Kidney epithelial cell (primary cell): ENCODE measurements at regions not wholly inside any gene's neighbourhood (a gene's known extent, or its start where the extent isn't known, plus 50 kb on each side); places are given as distances from the start of the nearest gene placed in this dataset.

Source experiments
- DNase-seq: peaks from one replicate; pipeline ENCODE4 v3.0.0-alpha.2; 2010; ENCODE audit warnings: low read depth
- H3K27me3 ChIP-seq: 2 replicates; pipeline ENCODE4 v1.6.0; 2011; ENCODE audit warnings: low read length; ENCODE audit not compliant: control insufficient read depth, insufficient read depth
- H3K36me3 ChIP-seq: 2 replicates; pipeline ENCODE4 v1.5.1; 2011; ENCODE audit warnings: low read length; ENCODE audit not compliant: control insufficient read depth, insufficient read depth
- H3K4me3 ChIP-seq: 2 replicates; pipeline ENCODE4 v1.5.1; 2011; ENCODE audit warnings: low read depth, mild to moderate bottlenecking, control low read depth, low read length
- CTCF ChIP-seq: IDR thresholded peaks from 2 replicates; pipeline ENCODE4 v1.5.1; 2011; ENCODE audit warnings: mild to moderate bottlenecking, moderate library complexity, low read length, control low read depth, inconsistent platforms; ENCODE audit not compliant: insufficient read depth, poor library complexity, severe bottlenecking

DNA sequence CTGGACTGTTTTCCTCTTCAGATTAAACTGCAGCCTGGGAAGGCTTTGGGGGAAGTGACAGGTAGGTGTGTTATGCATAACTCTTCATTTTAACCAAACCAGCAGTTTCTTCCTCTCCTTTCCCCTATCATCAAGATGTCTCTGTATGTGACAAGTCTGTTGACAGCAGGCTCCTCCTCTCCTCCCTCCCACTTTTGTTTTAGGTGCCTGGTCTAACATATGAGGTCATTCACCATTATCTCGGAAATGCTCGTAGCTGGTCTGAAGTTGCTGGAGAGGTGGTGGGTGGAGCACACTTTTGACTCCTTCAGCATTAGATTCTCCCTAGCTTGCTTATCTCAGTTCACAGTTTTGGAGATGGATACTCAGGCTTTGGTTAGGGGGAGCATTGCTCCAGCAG, 571.0 kb upstream of the EEF2KMT start:
- Histone ChIP-seq H3K27me3 (no peaks in the 10 kb centered on the region), H3K36me3 (no peaks in the 10 kb centered on the region), H3K4me3 (no peak overlapping the region)
- TF ChIP-seq CTCF = no peak
- no peak for DNase-seq

DNA sequence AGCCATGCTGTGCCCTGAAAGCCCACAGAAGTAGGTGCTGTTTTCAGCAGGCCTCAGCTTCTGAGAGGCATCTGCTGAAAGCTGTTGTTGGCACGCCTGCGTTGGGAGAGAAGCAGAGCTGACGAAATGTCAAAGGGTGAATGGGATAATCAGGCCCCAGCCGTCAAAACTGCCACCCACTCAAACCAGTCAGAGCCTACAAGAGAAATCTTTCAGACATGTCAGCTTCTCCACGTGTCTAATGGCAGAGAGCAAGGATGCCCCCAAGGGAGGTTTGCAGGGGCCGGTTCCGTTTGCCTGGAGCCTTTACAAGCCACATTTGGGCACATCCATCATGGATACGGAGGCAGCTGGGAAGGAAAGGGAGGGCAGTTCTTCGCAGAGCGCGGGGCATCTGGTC, 568.2 kb upstream of the EEF2KMT start:
- DNase-seq = no peak
- Histone ChIP-seq H3K4me3 (no peak overlapping the region), H3K27me3 (no peaks in the 10 kb centered on the region), H3K36me3 (no peaks in the 10 kb centered on the region)
- no peak for TF ChIP-seq CTCF

- no peak for TF ChIP-seq CTCF
- Histone ChIP-seq H3K4me3 (no peak overlapping the region), H3K27me3 (no peaks in the 10 kb centered on the region), H3K36me3 (no peaks in the 10 kb centered on the region)
- DNase-seq = no peak
Measured at GRCh38 chr16:5653789-5654188, 556.2 kb upstream of the EEF2KMT start.

DNA sequence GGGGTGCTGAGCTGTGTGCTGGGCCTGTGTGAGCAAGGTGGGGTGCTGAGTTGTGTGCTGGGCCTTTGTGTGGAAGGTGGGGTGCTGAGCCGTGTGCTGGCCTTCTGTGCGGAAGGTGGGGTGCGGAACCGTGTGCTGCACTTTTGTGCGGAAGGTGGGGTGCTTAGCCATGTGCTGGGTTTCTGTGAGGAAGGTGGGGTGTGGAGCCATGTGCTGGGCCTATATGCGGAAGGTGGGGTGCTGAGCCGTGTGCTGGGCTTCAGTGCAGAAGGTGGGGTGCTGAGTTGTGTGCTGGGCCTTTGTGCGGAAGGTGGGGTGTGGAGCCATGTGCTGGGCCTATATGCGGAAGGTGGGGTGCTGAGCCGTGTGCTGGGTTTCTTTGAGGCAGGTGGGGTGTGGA, 555.4 kb upstream of the EEF2KMT start:
- no peak for TF ChIP-seq CTCF
- no peaks in the 10 kb centered on the region for H3K27me3 ChIP-seq

DNA sequence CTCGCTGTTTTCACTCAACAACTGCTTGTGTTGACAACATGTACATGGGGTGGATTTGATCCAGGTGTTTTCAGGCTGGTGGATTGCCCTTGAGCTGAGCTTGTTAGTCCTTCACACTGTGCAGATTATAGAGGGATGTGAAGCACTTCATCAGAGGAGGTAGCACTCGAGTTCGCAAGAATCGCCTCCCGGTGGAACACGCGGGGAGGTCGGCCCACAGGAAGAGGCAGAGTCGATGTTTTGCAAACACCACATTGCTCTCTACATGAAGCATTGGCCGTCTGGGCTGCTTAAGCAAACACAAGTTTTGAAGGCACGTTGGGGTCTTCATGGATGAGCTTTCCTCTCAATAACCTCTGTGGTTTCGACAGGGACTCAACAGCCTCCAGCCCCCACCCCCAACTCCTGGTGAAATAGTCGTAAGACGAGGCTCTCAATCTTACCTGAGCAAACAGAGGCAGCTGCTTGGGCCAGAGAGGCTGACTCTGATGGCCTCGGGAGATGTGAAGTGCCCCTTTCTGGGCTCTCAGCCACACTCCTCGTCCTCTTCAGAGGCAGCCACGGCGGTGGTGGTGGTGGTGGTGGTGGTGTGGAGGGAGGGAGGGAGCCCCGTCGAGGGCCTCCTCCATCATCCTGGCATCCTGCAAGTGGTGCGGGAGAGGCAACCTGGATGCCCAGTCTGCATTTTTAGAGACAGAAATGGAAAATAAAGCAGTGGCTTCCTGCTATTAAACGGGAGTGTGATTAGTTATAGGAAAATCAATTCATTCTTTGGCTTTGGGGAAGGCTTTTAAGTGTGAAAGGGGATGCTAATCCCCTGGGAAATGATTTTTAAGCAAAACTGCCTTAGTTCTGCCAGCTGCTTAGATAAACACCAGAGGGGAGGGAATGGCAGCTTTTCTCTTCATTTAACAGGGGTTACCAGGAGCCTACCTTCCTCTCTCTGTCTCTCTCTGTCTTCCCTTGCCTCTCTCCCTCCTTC, 552.5 kb upstream of the EEF2KMT start:
- H3K27me3 ChIP-seq = no peaks in the 10 kb centered on the region
- H3K4me3 ChIP-seq = no peak overlapping the region
- no peak for DNase-seq
- H3K36me3 ChIP-seq = no peaks in the 10 kb centered on the region
- TF ChIP-seq CTCF = no peak

More for the DNA sequence above, 555.4 kb upstream of the EEF2KMT start:
- Histone ChIP-seq H3K4me3 (no peak overlapping the region), H3K36me3 (no peaks in the 10 kb centered on the region)
- DNase-seq = no peak

- no peak for TF ChIP-seq CTCF
- Histone ChIP-seq H3K4me3 (no peak overlapping the region), H3K36me3 (no peaks in the 10 kb centered on the region), H3K27me3 (no peaks in the 10 kb centered on the region)
- no peak for DNase-seq
Measured at GRCh38 chr16:5647051-5647450, 549.5 kb upstream of the EEF2KMT start.
